ENCODE measurements at regions not wholly inside any gene's neighbourhood (a gene's known extent, or its start where the extent isn't known, plus 50 kb on each side); places are given as distances from the start of the nearest gene placed in this dataset.
"Not testable (repeated sequence)": the region's sequence is repeated elsewhere in the genome, so short reads cannot be mapped to it uniquely, and the experiment has no call there.

- TF ChIP-seq OSR1 (CRISPR knock-in tag; IDR thresholded peaks at IDR 0.05) (no peak), ZFP30 (CRISPR knock-in tag; IDR thresholded peaks at IDR 0.05) (no peak), TSHZ2 (CRISPR knock-in tag; IDR thresholded peaks at IDR 0.05) (no peak), GLIS3 (CRISPR knock-in tag; IDR thresholded peaks at IDR 0.05) (no peak), RARB (CRISPR knock-in tag; IDR thresholded peaks at IDR 0.05) (no peak), ZFP3 (CRISPR knock-in tag; IDR thresholded peaks at IDR 0.05) (no peak)
- ATAC-seq, result no peak
Measured at GRCh38 chr18:47654988-47655387, 275.5 kb downstream of the SMAD2 start.

GRCh38 chr18:47644896-47645295, 285.6 kb downstream of the SMAD2 start:
- no peak for TF ChIP-seq TOX (CRISPR knock-in tag; IDR thresholded peaks at IDR 0.05; ENCODE audit: borderline replicate concordance)
- no peak for TF ChIP-seq CSRNP3 (CRISPR knock-in tag; IDR thresholded peaks at IDR 0.05)
- TF ChIP-seq ZFP3 (CRISPR knock-in tag; IDR thresholded peaks at IDR 0.05), result no peak
- TF ChIP-seq ARNTL (CRISPR knock-in tag; IDR thresholded peaks at IDR 0.05; ENCODE audit: borderline replicate concordance, low read depth), result no peak
- no peak for TF ChIP-seq ZNF8 (CRISPR knock-in tag; IDR thresholded peaks at IDR 0.05)
- TF ChIP-seq OSR1 (CRISPR knock-in tag; IDR thresholded peaks at IDR 0.05), result no peak
- no peak for TF ChIP-seq TCF4 (CRISPR knock-in tag; IDR thresholded peaks at IDR 0.05; ENCODE audit: borderline replicate concordance)
- TF ChIP-seq POU6F1 (CRISPR knock-in tag; IDR thresholded peaks at IDR 0.05; ENCODE audit: borderline replicate concordance, low read depth), result no peak
- no peak for ATAC-seq

GRCh38 chr18:47637551-47637950, 292.9 kb downstream of the SMAD2 start:
- ATAC-seq, result not testable (repeated sequence)

GRCh38 chr18:47635416-47635815, 295.0 kb downstream of the SMAD2 start:
- ATAC-seq, result no peak
- TF ChIP-seq ARNTL (CRISPR knock-in tag; IDR thresholded peaks at IDR 0.05; ENCODE audit: borderline replicate concordance, low read depth) (no peak), ZFP30 (CRISPR knock-in tag; IDR thresholded peaks at IDR 0.05) (no peak)

GRCh38 chr18:47632970-47633635, 297.4 kb downstream of the SMAD2 start:
- ATAC-seq, result no peak
- TF ChIP-seq CSDC2 (CRISPR knock-in tag; IDR thresholded peaks at IDR 0.05) (no peak), SNAI2 (CRISPR knock-in tag; IDR thresholded peaks at IDR 0.05) (no peak), TSHZ2 (CRISPR knock-in tag; IDR thresholded peaks at IDR 0.05) (0 out of 2 replicates have a peak, but pooled peaks have one; percentile 53), CREB5 (CRISPR knock-in tag; IDR thresholded peaks at IDR 0.05; ENCODE audit: low read depth) (no peak), RARB (CRISPR knock-in tag; IDR thresholded peaks at IDR 0.05) (no peak), ZC3H10 (CRISPR knock-in tag; IDR thresholded peaks at IDR 0.05) (no peak), PATZ1 (CRISPR knock-in tag; IDR thresholded peaks at IDR 0.05; ENCODE audit: borderline replicate concordance) (no peak), ZNF70 (CRISPR knock-in tag; IDR thresholded peaks at IDR 0.05) (no peak), TCF4 (CRISPR knock-in tag; IDR thresholded peaks at IDR 0.05; ENCODE audit: borderline replicate concordance) (peak; percentile 88), CSRNP3 (CRISPR knock-in tag; IDR thresholded peaks at IDR 0.05) (no peak), ZFP30 (CRISPR knock-in tag; IDR thresholded peaks at IDR 0.05) (no peak)
